ENCODE measurements at regions not wholly inside any gene's neighbourhood (a gene's known extent, or its start where the extent isn't known, plus 50 kb on each side); places are given as distances from the start of the nearest gene placed in this dataset.

DNA sequence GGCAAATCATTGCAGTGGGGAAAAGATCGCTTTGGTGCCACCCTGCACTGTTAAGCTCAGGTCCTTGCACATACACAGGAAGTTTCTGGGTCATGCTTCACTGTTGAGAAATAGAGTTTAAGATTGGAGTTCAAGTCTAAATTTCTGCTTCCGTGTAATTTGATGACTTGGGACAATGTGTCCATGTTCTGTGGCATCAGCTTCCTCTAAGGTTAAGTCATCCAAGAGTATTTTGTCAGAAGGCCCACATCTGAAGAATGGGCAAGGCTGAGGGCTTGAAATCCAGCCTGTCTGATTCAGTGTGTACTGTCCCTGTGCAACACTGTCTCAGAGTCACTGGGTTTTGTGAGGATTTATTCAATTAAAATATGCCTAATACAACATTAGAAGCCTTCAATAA, 880.7 kb downstream of the SUCLG1 start:
- Histone ChIP-seq H3K4me3 (no peak overlapping the region), H3K4me1 (no peaks in the 10 kb centered on the region), H3K27me3 (no peaks in the 10 kb centered on the region), H3K36me3 (no peaks in the 10 kb centered on the region), H3K9me3 (no peaks in the 10 kb centered on the region), H3K27ac (no peak overlapping the region)
- 73% methylated on average over 2 of the region's 2 CpGs for WGBS
- DNase-seq (ENCODE audit: low spot score in 2 of 2), result no peak
- no peak for TF ChIP-seq POLR2AphosphoS5 (IDR thresholded peaks at IDR 0.05)
- TF ChIP-seq POLR2A (IDR thresholded peaks at IDR 0.05), result no peak
- TF ChIP-seq EP300 (IDR thresholded peaks at IDR 0.05), result no peak
- TF ChIP-seq, protein P1, sequence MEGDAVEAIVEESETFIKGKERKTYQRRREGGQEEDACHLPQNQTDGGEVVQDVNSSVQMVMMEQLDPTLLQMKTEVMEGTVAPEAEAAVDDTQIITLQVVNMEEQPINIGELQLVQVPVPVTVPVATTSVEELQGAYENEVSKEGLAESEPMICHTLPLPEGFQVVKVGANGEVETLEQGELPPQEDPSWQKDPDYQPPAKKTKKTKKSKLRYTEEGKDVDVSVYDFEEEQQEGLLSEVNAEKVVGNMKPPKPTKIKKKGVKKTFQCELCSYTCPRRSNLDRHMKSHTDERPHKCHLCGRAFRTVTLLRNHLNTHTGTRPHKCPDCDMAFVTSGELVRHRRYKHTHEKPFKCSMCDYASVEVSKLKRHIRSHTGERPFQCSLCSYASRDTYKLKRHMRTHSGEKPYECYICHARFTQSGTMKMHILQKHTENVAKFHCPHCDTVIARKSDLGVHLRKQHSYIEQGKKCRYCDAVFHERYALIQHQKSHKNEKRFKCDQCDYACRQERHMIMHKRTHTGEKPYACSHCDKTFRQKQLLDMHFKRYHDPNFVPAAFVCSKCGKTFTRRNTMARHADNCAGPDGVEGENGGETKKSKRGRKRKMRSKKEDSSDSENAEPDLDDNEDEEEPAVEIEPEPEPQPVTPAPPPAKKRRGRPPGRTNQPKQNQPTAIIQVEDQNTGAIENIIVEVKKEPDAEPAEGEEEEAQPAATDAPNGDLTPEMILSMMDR (IDR thresholded peaks at IDR 0.05), result no peak

- Histone ChIP-seq H3K36me3 (no peaks in the 10 kb centered on the region), H3K4me3 (no peak overlapping the region), H3K27ac (no peak overlapping the region), H3K4me1 (no peaks in the 10 kb centered on the region), H3K9me3 (no peaks in the 10 kb centered on the region), H3K27me3 (no peaks in the 10 kb centered on the region)
- WGBS, result 90% methylated on average over 1 of the region's 1 CpG
- no peak for TF ChIP-seq EP300 (IDR thresholded peaks at IDR 0.05)
- TF ChIP-seq, protein P1 (IDR thresholded peaks at IDR 0.05), result no peak
- TF ChIP-seq POLR2AphosphoS5 (IDR thresholded peaks at IDR 0.05), result no peak
- no peak for TF ChIP-seq POLR2A (IDR thresholded peaks at IDR 0.05)
- DNase-seq (ENCODE audit: low spot score in 2 of 2), result no peak
Measured at GRCh38 chr2:83574614-83575013, 884.5 kb downstream of the SUCLG1 start.

- Histone ChIP-seq H3K27ac (no peak overlapping the region), H3K36me3 (no peaks in the 10 kb centered on the region), H3K4me1 (no peaks in the 10 kb centered on the region), H3K27me3 (no peaks in the 10 kb centered on the region), H3K4me3 (no peak overlapping the region), H3K9me3 (no peaks in the 10 kb centered on the region)
- DNase-seq (ENCODE audit: low spot score in 2 of 2), result no peak
- WGBS, result 92% methylated on average over 5 of the region's 5 CpGs
- TF ChIP-seq, protein P1 (IDR thresholded peaks at IDR 0.05), result no peak
- TF ChIP-seq POLR2A (IDR thresholded peaks at IDR 0.05) (no peak), POLR2AphosphoS5 (IDR thresholded peaks at IDR 0.05) (no peak), EP300 (IDR thresholded peaks at IDR 0.05) (no peak)
Measured at GRCh38 chr2:83573060-83573459, 886.0 kb downstream of the SUCLG1 start.

GRCh38 chr2:83572400-83572799, 886.7 kb downstream of the SUCLG1 start:
- Histone ChIP-seq H3K36me3 (no peaks in the 10 kb centered on the region), H3K27ac (no peak overlapping the region), H3K27me3 (no peaks in the 10 kb centered on the region), H3K4me1 (no peaks in the 10 kb centered on the region), H3K4me3 (no peak overlapping the region), H3K9me3 (no peaks in the 10 kb centered on the region)
- WGBS, result 85% methylated on average over 3 of the region's 3 CpGs
- no peak for DNase-seq (ENCODE audit: low spot score in 2 of 2)
- TF ChIP-seq POLR2AphosphoS5 (IDR thresholded peaks at IDR 0.05), result no peak
- no peak for TF ChIP-seq POLR2A (IDR thresholded peaks at IDR 0.05)
- TF ChIP-seq EP300 (IDR thresholded peaks at IDR 0.05), result no peak
- TF ChIP-seq, protein P1 (IDR thresholded peaks at IDR 0.05), result no peak

DNA sequence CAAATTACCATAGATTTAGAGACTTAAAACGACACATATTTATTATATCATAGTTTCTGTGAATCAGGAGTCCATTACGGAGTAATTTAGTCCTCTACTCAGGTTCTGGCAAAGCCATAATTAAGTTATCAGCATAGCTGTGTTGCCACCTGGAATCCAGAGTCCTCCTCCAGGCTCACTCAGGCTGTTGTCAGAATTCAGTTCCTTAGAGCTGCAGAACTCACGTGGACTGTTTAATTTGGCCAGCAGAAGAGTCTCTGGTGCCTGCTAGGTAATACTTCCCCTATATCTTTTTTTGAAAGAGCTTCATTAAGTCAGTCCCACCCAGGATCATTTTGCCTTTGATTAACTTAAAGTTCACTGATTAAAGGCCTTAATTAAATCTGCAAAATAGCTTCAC, 891.5 kb downstream of the SUCLG1 start:
- TF ChIP-seq POLR2AphosphoS5 (IDR thresholded peaks at IDR 0.05) (no peak), POLR2A (IDR thresholded peaks at IDR 0.05) (no peak), EP300 (IDR thresholded peaks at IDR 0.05) (no peak)
- TF ChIP-seq, protein P1 (IDR thresholded peaks at IDR 0.05), result no peak
- Histone ChIP-seq H3K9me3 (no peaks in the 10 kb centered on the region), H3K36me3 (no peaks in the 10 kb centered on the region), H3K4me3 (no peak overlapping the region), H3K4me1 (no peaks in the 10 kb centered on the region), H3K27ac (no peak overlapping the region), H3K27me3 (no peaks in the 10 kb centered on the region)
- 68% methylated on average over 3 of the region's 3 CpGs for WGBS
- no peak for DNase-seq (ENCODE audit: low spot score in 2 of 2)
